ENCODE measurements at regions not wholly inside any gene's neighbourhood (a gene's known extent, or its start where the extent isn't known, plus 50 kb on each side); places are given as distances from the start of the nearest gene placed in this dataset.
A peak's percentile ranks its signal among the peaks of the same experiment; 100 is the strongest.

GRCh38 chr4:128355305-128355704, 67.7 kb upstream of the PGRMC2 start:
- peak overlapping the region; percentile 57 for H3K27ac Mint-ChIP-seq (ENCODE audit: low read depth, unreplicated experiment)
- no TSS peak for BruUV-seq (replicated peaks)
- no peaks in the 10 kb centered on the region for H3K36me3 Mint-ChIP-seq (ENCODE audit: insufficient read depth, unreplicated experiment)
- no peaks in the 10 kb centered on the region for H3K27me3 Mint-ChIP-seq (ENCODE audit: insufficient read depth, unreplicated experiment)
- intact Hi-C loops (cut with micrococcal nuclease) = no loop called here
- CTCF ChIA-PET = interaction anchor here (0.7 kb wide), 1 partner anchor 72 kb away, joined by 3 read pairs; no protein-coding TSS in a partner anchor
- POLR2A ChIA-PET = interaction anchor here (1.0 to 1.2 kb wide), 3 partner anchors 67 to 457 kb away, joined by 3 to 4 read pairs (median 3); no protein-coding TSS in a partner anchor
- no peak for DNase-seq (ENCODE audit: unreplicated experiment)
- no peak overlapping the region for H3K4me3 Mint-ChIP-seq (ENCODE audit: unreplicated experiment)
- no peak for TF ChIP-seq CTCF (IDR thresholded peaks at IDR 0.05; ENCODE audit: unreplicated experiment)
- no peaks in the 10 kb centered on the region for H3K9me3 Mint-ChIP-seq (ENCODE audit: unreplicated experiment)
- peaks cover 28% of the 10 kb centered on the region for H3K4me1 Mint-ChIP-seq (ENCODE audit: insufficient read depth, unreplicated experiment)

GRCh38 chr4:128354205-128354821, 66.7 kb upstream of the PGRMC2 start:
- H3K27ac Mint-ChIP-seq (ENCODE audit: low read depth, unreplicated experiment) = peak overlapping the region; percentile 47
- no peaks in the 10 kb centered on the region for H3K36me3 Mint-ChIP-seq (ENCODE audit: insufficient read depth, unreplicated experiment)
- H3K4me1 Mint-ChIP-seq (ENCODE audit: insufficient read depth, unreplicated experiment) = peaks cover 35% of the 10 kb centered on the region
- no peaks in the 10 kb centered on the region for H3K9me3 Mint-ChIP-seq (ENCODE audit: unreplicated experiment)
- no peaks in the 10 kb centered on the region for H3K27me3 Mint-ChIP-seq (ENCODE audit: insufficient read depth, unreplicated experiment)
- CTCF ChIA-PET = interaction anchor here (0.5 to 0.9 kb wide), 2 partner anchors 19 to 69 kb away, joined by 3 to 5 read pairs; no protein-coding TSS in a partner anchor
- TF ChIP-seq CTCF (IDR thresholded peaks at IDR 0.05; ENCODE audit: unreplicated experiment) = no peak
- H3K4me3 Mint-ChIP-seq (ENCODE audit: unreplicated experiment) = no peak overlapping the region
- DNase-seq (ENCODE audit: unreplicated experiment) = peak; percentile 78
- intact Hi-C loops (cut with micrococcal nuclease) = no loop called here
- POLR2A ChIA-PET = interaction anchor here (0.7 to 1.1 kb wide), 2 partner anchors 33 to 458 kb away, joined by 3 to 4 read pairs; no protein-coding TSS in a partner anchor
- BruUV-seq (replicated peaks) = no TSS peak

GRCh38 chr4:128353791-128354190, 66.2 kb upstream of the PGRMC2 start:
- Mint-ChIP-seq H3K27ac (ENCODE audit: low read depth, unreplicated experiment) (peak overlapping the region; percentile 47), H3K4me1 (ENCODE audit: insufficient read depth, unreplicated experiment) (peaks cover 32% of the 10 kb centered on the region)
- no peak for TF ChIP-seq CTCF (IDR thresholded peaks at IDR 0.05; ENCODE audit: unreplicated experiment)

GRCh38 chr4:128351502-128351901, 63.9 kb upstream of the PGRMC2 start:
- Mint-ChIP-seq H3K27me3 (ENCODE audit: insufficient read depth, unreplicated experiment) (no peaks in the 10 kb centered on the region), H3K27ac (ENCODE audit: low read depth, unreplicated experiment) (no peak overlapping the region), H3K4me3 (ENCODE audit: unreplicated experiment) (no peak overlapping the region), H3K9me3 (ENCODE audit: unreplicated experiment) (no peaks in the 10 kb centered on the region), H3K4me1 (ENCODE audit: insufficient read depth, unreplicated experiment) (peaks cover 33% of the 10 kb centered on the region), H3K36me3 (ENCODE audit: insufficient read depth, unreplicated experiment) (no peaks in the 10 kb centered on the region)
- BruUV-seq (replicated peaks) = no TSS peak
- CTCF ChIA-PET = no interaction called here
- POLR2A ChIA-PET = no interaction called here
- no peak for TF ChIP-seq CTCF (IDR thresholded peaks at IDR 0.05; ENCODE audit: unreplicated experiment)
- DNase-seq (ENCODE audit: unreplicated experiment) = no peak
- intact Hi-C loops (cut with micrococcal nuclease) = no loop called here

More at GRCh38 chr4:128353791-128354190, 66.2 kb upstream of the PGRMC2 start:
- POLR2A ChIA-PET = interaction anchor here (0.7 kb wide), 1 partner anchor 34 kb away, joined by 3 read pairs; no protein-coding TSS in a partner anchor
- no peak overlapping the region for H3K4me3 Mint-ChIP-seq (ENCODE audit: unreplicated experiment)
- no peaks in the 10 kb centered on the region for H3K9me3 Mint-ChIP-seq (ENCODE audit: unreplicated experiment)
- peak; percentile 4 for DNase-seq (ENCODE audit: unreplicated experiment)
- no peaks in the 10 kb centered on the region for H3K36me3 Mint-ChIP-seq (ENCODE audit: insufficient read depth, unreplicated experiment)
- BruUV-seq (replicated peaks) = no TSS peak
- CTCF ChIA-PET = no interaction called here
- no peaks in the 10 kb centered on the region for H3K27me3 Mint-ChIP-seq (ENCODE audit: insufficient read depth, unreplicated experiment)
- intact Hi-C loops (cut with micrococcal nuclease) = no loop called here

Data from MCF 10A (cell line).